KG1 (cell line): ENCODE measurements at regions not wholly inside any gene's neighbourhood (a gene's known extent, or its start where the extent isn't known, plus 50 kb on each side); places are given as distances from the start of the nearest gene placed in this dataset.
"Not testable (repeated sequence)": the region's sequence is repeated elsewhere in the genome, so short reads cannot be mapped to it uniquely, and the experiment has no call there.

ENCODE experiments used
- DNase-seq: peaks from one replicate; lab custom pipeline; 2025; lab: John Stamatoyannopoulos, UW

DNA sequence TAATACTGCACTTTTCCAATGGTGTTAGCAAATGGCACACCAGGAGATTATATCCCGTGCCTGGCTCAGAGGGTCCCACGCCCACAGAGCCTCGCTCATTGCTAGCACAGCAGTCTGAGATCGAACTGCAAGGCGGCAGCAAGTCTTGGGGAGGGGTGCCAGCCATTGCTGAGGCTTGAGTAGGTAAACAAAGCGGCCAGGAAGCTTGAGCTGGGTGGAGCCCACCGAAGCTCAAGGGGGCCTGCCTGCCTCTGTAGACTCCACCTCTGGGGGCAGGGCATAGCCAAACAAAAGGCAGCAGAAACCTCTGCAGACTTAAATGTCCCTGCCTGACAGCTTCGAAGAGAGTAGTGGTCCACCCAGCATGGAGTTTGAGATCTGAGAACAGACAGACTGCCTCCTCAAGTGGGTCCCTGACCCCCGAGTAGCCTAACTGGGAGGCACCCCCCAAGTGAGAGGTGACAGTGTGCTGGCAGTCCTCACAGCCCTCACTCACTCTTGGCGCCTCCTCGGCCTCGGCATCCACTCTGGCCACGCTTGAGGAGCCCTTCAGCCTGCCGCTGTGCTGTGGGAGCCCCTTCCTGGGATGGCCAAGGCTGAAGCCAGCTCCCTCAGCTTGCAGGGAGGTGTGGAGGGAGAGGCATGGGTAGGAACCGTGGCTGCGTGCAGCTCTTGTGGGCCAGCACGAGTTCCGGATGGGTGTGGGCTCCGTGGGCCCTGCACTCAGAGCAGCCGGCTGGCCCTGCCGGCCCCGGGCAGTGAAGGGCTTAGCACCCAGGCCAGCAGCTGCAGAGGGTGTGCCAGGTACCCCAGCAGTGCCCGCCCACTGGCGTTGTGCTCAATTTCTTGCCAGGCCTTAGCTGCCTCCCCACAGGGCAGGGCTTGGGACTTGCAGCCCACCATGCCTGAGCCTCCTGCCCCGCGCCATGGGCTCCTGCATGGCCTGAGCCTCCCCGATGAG lies 188.0 kb downstream of the MMUT start:
- DNase-seq = not testable (repeated sequence)

DNA sequence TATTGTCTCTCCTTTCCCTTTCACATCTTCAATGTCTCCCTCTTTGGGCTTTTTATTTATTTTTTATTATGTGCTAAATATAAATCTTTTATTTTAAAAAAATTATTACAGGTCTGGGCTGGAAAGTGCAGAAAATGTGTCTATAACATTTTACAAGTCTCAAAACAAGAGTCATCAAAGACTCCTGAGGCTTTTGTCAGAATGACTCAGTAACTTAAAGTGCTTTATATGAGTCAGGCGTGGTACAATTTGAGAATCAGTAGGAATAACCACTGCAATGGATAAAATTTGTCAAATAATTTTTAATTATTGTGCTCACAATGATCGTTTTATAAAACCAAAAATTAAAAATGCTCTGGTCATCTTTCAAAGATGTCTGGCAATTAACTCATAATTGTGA lies 193.9 kb downstream of the MMUT start:
- DNase-seq = no peak

DNA sequence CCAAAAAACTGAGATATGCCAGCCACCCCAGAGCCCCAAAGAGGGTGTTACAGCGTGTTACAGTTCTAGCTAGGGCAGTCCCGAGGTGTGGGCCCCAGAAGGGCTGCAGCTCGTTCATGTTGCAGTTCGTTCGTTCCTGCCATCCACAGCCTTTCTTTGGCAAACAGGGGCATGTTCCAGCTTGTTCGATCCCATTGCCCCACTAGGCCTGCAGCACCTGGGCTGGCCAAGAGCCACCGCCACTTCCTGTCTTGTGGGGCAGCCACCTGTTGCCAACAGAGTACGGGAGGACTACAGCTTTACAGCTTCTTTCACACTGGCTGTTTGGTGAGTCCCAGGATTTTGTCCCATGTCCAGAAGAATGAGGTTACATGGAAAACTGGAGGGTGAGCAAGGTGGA lies 198.1 kb downstream of the MMUT start:
- DNase-seq = no peak

DNA sequence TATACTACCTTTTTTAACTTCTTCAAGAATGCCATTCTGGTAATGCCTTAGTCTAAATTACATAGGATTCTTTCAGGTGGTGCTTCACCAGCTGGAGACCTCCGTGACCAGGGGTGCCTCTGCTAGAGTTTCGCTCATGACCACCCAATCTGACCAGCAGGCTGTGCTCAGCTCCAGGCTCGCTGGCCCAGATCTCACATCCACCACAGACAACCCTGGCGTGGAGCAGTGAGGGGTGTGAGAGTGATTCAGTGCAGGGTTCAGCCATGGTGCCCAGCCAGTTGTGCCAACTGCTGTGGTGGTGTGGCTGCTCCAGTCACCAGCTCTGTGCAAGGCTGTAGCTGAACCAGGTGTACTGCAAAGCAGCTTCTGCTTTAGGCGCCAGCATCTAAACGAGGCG lies 198.6 kb downstream of the MMUT start:
- DNase-seq = no peak

DNA sequence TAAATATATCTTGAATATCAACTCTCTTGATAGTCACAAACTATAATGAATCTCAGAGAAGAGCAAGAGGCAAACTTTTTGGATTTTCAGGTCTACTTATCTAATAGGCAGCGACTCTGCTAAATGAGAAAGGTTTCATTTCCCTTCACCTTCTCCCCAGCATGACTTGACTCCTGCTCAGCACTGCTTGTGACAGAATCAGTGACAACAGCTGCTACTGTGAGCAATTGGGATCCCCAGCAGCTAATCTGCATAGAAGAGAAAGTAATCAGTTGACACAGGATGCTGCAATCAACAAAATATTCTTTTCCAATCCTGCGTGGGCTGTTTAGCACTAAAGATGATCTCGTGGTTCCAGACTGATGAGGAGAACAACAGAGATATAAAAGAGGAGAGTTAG lies 205.5 kb downstream of the MMUT start:
- DNase-seq = no peak

GRCh38 chr6:49255335-49255734 lies 207.7 kb downstream of the MMUT start:
- DNase-seq = no peak

- no peak for DNase-seq
These were observed 210.2 kb downstream of the MMUT start for GRCh38 chr6:49252901-49253300.

DNA sequence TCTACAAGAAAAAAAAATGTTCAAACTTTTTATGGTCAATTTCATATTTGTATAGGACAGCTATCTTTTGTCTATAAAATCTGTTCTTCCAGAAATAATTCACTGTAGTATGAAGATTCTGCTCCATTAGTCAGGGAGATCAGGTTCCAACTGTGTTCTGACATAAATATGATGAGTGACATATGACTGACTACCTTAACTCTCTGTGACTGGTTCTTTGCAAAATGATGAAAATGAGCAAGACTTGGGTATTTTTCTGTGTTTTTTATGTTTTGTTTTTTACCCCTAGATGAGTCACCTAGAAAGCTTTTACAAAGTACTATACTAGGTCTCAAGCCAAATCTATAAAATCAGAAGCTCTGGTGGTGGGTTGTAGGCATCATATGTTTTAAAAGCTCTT lies 229.6 kb downstream of the MMUT start:
- DNase-seq = no peak

- no peak for DNase-seq
These were observed 237.6 kb downstream of the MMUT start for GRCh38 chr6:49225471-49225870.

GRCh38 chr6:49220293-49220692 lies 242.8 kb downstream of the MMUT start:
- DNase-seq = no peak

- no peak for DNase-seq
These were observed 257.5 kb downstream of the MMUT start for GRCh38 chr6:49205526-49205925.

DNA sequence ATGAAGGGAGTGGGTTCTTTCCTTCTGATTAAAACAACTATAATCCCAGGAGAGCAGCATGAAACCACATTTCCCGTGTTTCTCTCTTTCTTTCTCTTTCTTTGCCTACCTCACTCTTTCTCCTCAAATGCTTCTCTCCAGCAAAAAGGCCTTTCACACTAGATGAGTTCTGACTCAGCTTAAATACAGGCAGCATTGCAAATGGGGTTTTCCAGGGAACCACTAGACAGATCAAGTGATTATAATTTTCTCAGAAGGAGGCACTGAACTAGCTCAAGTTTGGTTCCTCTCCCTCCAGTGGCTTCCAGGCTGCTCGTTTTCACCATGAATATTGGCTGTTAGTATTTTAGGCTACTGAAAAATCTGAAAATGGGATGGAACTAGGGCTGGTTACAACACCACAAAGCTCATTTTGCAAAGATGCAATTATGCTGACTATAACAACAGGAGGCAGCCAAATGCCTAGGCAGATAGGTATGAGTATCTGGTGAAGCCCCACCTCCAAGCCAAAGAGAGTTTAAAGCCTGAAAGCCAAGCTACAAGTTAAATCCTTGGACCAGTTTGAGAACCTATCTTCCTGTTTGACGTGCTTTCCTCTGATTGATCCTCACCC lies 260.0 kb downstream of the MMUT start:
- no peak for DNase-seq

DNA sequence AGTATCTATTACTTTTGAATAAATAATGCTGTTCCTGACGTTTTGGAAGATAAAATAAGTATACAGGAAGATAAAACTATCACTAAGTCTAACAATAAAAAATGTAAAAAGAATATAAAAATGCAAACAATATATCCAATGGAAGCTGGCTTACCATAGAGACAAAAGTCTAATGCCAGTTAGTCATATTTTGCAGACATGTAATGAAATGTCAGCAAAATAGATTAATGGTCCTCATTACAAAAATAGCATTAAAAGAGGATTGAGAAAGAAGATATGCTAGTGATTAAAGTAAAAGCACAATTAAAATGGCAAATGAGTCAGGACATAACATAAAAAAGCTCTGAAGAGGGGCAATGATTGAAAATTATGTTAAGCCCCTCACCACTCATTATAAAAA lies 265.0 kb downstream of the MMUT start:
- no peak for DNase-seq

- not testable (repeated sequence) for DNase-seq
These were observed 300.7 kb downstream of the MMUT start for GRCh38 chr6:49162379-49162778.

GRCh38 chr6:49155316-49155715 lies 307.7 kb downstream of the MMUT start:
- no peak for DNase-seq

GRCh38 chr6:49151957-49152356 lies 311.1 kb downstream of the MMUT start:
- DNase-seq = no peak

DNA sequence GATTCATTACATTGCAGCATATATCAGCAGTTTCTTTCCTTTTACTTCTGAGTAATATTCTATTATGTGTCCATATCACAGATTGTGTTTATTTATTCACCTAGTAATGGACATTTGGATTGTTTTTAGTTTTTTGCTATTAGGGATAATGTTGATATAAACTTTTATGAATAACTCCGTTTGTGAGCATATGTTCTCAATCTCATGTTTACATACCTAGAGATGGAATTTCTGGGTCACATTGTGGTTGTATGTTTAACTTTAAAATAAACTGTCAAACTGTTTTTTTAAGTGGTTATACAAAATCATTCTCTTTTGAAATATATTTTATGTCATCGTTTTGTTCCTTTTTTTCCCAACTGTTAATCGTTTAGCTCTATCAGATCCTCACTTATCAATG lies 311.6 kb downstream of the MMUT start:
- DNase-seq = no peak

GRCh38 chr6:49151033-49151432 lies 312.0 kb downstream of the MMUT start:
- no peak for DNase-seq

DNA sequence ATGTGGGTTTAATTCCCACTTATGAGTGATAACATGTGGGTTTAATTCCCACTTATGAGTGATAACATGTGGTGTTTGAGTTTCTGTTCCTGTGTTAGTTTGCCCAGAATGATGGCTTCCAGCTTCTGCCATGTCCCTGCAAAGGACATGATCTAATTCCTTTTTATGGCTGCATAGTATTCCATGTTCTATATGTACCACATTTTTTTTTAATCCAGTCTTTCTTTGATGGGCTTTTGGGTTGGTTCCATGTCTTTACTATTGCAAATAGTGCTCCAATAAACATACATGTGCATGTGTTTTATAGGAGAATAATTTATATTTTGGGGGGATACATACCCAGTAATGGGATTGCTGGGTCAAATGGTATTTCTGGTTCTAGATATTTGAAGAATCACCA lies 317.8 kb downstream of the MMUT start:
- DNase-seq = no peak

- no peak for DNase-seq
These were observed 320.5 kb downstream of the MMUT start for GRCh38 chr6:49142421-49143151.

GRCh38 chr6:49121970-49122369 lies 341.1 kb downstream of the MMUT start:
- no peak for DNase-seq

DNA sequence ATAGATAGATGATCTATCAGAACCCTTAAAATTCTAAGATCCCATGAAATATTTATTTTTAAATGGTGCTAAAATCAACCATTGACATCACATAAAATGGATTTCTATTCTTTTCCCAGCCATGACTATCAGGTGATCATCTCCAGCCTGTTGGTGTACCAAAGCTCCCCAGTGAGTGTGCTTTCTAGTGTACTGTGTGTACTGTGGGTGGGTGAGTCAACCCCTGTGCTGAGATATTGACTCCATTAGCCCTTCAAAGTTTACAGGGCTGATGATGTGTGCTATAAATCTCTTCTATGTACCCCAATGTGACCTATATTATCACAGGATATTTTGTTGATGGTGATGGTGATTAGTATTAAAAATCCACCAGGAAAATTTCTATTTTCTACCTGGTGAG lies 344.6 kb downstream of the MMUT start:
- DNase-seq = no peak

GRCh38 chr6:49110916-49111315 lies 352.1 kb downstream of the MMUT start:
- DNase-seq = no peak
